ENCODE measurements at regions not wholly inside any gene's neighbourhood (a gene's known extent, or its start where the extent isn't known, plus 50 kb on each side); places are given as distances from the start of the nearest gene placed in this dataset.

DNA sequence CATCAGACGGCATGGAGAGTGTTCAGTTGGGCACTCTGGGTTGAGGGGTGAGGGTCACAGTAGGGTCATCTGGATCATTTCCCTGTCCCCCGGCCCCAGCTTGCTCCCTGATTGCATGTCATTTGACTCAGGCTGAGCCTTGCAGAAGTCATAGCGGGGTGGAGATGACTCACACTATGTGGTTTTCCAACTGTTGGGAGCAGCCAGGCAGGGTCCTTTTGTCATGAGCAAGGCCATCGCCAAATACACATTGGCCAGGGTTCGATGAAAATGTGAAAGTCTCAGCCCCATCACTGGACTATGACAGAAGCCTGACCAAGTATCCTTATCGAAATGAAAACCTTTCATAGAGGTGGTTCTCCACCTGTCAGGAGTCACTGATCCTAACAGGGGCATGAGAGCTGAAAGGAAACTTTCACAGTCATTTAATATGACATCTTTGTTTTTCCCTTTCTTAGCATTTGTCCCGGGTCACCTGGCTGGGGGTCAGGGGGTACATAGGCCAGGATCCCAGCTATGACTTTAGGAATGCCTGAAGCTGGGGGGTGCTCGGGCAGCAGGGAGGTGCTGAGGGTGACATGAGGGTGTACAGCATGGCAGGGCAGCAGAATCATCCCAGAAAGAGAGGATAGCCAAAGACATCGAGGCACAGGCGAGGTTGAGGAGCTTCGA is 70.2 kb upstream of the CD93 start:
- DNase-seq (ENCODE audit: low read depth in 4 of 4, low spot score in 3 of 4): no peak

GRCh38 chr20:23155141-23155590 is 69.0 kb upstream of the CD93 start:
- DNase-seq (ENCODE audit: low read depth in 4 of 4, low spot score in 3 of 4): no peak

DNA sequence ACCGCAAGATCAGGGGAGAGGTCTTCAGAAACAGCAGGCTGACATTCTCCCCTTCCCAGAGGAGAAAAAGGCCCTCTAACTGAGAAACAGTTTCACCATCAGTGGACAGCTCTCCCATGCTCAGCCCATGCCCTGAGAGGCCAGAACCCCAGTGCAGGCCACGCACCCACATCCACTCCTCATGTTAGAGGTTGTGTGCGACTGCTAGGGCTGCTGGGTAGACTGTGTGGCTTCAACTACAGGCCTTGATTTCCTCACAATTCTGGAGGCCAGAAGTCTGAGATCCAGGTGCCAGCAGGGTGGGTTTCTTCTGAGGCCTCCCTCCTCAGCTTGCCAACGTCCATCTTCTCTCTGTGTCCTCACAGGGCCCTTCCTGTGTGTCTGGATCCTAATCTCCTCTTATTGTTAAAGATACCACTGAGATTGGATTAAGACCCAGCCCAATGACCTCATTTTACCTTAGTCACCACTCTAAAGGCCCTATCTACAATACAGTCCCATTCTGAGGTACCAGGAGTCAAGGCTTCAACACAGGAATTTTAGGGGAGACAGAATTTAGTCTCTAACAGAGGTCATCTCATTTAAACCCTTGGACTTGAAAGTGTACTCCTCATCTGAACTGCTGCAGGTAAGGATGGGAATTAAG is 67.7 kb upstream of the CD93 start:
- DNase-seq (ENCODE audit: low read depth in 4 of 4, low spot score in 3 of 4): no peak

DNA sequence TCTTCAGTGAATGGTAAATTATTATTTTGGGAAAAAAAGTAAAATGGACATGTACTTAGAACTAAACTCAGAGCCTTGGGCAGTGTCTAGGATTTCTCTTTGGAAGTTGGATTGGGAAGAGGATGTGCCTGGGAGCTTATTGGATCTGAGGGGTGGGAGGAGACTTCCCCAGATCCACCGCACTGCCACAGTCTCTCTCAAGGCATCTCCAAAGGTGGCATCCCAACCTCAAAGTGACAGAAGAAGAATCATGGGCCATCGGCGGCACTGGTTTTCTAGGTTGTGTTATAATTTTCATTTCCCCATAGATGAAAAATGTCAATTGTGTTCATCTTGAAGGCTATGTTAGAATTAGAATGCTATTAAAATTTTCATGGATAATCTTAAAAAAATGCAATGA is 66.8 kb upstream of the CD93 start:
- no peak for DNase-seq (ENCODE audit: low read depth in 4 of 4, low spot score in 3 of 4)

GRCh38 chr20:23152308-23152892 is 66.3 kb upstream of the CD93 start:
- DNase-seq (ENCODE audit: low read depth in 4 of 4, low spot score in 3 of 4): no peak

DNA sequence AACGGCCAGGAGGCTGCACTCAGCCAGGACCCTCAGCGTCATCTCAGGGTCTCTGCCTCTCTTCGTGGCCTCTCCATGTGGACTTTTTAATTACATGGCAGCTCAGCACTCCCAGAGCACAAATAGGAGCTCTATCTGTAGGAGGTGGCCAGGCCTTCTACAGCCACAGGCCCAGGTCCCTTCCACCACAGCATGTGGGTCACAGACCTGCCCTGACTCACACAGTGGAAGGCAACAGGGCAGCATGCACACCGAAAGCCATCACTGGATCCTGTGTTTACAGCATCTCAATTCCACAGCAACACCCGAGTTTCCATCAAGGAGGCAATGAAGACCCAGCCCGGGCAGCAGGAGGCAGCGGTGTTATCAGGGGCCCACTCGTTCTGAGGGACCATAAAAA is 65.8 kb upstream of the CD93 start:
- DNase-seq (ENCODE audit: low read depth in 4 of 4, low spot score in 3 of 4): no peak

DNA sequence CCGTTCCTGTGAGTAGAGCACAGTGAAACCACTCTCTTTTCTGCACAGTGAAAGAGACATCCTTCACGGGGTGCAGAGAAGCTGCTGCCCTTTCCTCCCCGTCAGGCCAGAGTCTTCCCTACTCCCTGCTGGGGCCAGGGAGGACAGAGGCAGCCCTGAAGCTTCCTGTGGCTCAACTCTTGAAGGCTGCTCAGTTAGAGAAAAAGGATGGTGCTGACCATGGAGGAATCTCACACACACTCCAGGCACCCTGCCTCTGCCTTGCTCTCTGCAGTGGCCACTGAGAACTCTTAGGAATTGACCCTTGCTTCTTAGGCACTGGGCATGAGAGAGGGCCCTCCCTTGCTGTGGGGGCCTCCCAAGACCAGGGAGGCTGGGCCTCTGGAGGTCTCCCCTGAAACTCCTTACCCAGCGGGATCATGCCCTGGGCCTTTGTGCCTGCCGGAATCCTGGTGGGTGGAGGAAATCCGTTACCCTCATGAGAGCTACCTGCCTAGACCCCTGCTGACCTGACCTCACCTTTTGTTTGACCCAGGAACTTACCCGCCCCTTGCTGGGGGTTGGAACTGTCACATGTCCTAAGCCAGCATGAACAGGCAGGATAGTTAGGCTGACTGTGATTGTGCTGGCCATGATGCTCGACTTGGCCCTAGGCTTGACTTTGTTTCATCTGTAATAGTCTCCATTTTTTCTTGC is 65.0 kb upstream of the CD93 start:
- DNase-seq (ENCODE audit: low read depth in 4 of 4, low spot score in 3 of 4): no peak

GRCh38 chr20:23150304-23151007 is 64.3 kb upstream of the CD93 start:
- no peak for DNase-seq (ENCODE audit: low read depth in 4 of 4, low spot score in 3 of 4)

DNA sequence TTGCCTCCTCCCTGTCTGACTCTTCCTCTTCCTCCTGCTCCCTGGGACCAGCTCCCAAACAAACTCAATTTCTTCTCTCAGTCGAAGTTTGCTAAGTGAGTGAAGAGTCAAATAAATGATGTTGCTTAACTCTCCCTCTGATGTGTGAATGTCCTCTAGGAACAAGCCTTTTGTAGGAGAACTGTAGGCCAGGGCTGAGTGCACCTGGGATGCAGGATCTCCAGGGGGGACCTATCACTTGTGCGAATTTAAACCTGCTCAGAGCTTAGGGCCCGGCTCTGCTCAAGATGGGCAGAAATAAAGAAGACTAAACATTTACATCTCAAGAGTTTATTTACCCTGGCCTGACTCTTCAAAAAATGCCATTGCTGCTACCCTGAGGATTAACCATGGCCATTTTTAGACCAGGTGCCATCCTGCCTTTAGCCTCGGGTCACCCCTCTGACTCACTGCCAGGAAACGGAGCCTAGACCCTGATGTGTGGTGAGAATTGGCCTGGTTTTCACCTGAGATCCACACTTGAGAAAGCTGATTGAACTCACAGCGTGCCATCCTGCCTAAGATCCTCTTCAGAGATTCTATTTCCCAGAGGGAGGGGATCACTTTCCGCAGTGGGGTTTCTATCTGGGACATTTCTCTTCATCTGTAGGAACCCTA is 63.6 kb upstream of the CD93 start:
- no peak for DNase-seq (ENCODE audit: low read depth in 4 of 4, low spot score in 3 of 4)

DNA sequence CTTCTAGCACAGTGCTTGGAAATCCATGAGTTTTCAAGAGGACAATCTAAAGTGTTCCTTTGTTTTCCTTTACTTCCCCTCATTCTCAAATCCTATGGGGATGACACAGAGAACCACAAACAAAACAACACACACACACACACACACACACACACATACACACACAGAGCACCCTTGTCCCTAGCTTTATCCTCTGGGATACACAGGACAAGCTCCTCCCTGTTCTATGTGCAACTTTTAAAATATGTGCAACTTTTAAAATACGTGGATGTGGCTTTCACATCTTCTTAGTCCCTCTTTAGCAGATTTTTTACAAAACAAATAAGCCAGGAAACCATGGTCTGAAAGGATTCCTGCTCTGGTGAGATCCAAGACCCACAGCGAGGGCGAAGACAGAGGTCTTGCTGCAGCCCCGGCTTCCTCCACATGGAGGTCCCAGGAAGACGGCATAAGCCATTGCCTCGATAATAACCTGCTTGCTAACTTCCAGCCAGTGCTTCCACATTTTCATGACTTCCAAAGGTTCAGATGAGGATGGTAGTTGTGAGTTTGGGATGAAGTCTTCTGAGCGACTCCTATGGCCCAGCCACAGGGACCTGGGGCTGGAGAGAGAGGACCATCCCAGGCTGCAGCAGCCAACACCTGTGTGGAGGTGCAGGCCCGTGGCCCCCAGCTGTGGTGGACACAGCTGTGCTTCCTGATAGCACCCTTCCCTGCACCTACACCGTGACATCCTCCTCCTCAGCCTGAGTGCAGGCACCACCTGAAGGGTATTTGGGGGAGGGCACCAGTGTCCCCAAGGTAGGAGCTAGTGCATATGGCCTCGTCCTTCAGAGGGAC is 62.8 kb upstream of the CD93 start:
- no peak for DNase-seq (ENCODE audit: low read depth in 4 of 4, low spot score in 3 of 4)

GRCh38 chr20:23147964-23148730 is 62.0 kb upstream of the CD93 start:
- no peak for DNase-seq (ENCODE audit: low read depth in 4 of 4, low spot score in 3 of 4)

DNA sequence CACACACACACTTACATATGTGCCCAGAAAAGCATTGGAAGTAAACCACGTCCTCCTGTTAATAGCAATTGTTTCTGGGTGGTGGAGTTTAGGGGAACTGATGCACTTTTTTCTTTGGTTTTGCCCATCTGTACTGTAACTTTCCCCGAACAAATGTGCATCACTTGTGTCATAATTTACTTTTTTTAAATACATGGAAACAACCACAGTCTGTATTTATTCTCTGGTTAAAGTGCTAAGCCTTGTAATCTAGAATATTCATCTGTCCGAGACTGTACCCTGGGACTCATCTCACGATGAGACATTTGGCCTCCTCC is 61.5 kb upstream of the CD93 start:
- DNase-seq (ENCODE audit: low read depth in 4 of 4, low spot score in 3 of 4): no peak

- no peak for DNase-seq (ENCODE audit: low read depth in 4 of 4, low spot score in 3 of 4)
Observed at GRCh38 chr20:23146857-23147637, 60.9 kb upstream of the CD93 start.

DNA sequence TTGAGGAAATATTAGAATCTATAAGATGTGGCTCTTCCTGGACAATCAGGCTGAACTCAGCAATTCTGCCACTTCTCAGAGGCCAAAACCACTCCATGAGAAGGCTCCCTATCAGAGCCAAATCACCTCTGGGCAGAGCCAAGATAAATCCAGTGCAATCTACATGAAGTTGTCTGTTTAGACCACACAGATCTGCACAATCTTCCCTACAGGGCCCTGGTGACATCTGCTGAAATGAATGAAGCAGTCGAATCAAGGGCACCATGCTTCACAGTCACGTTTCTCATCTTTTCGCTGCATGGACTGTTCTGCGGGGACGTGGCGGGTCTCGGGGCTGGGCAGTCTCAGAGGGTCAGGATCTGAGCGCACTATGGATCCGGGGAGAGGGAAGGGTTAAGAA is 60.1 kb upstream of the CD93 start:
- no peak for DNase-seq (ENCODE audit: low read depth in 4 of 4, low spot score in 3 of 4)

DNA sequence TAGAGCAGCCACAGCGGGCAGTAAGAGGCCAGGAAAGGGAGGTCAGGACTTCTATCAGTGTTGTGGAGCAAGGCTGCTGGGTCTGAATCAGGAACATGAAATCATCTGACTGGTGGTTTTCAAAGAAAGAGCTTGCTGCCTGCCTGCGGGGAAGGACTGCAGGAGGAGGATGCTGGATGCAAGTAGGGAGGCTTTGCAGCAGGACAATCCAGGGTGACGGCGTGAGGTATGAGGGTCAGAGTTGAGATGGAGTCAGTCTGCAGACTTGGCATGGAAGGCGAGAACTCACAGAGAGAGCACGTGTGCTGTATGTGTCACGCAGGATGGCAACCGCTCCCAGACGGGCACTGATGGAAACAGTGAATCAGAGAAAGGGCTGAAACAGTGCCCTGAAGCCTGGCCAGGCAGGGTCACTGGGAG is 59.2 kb upstream of the CD93 start:
- DNase-seq (ENCODE audit: low read depth in 4 of 4, low spot score in 3 of 4): no peak

GRCh38 chr20:23144856-23145255 is 58.7 kb upstream of the CD93 start:
- no peak for DNase-seq (ENCODE audit: low read depth in 4 of 4, low spot score in 3 of 4)

DNA sequence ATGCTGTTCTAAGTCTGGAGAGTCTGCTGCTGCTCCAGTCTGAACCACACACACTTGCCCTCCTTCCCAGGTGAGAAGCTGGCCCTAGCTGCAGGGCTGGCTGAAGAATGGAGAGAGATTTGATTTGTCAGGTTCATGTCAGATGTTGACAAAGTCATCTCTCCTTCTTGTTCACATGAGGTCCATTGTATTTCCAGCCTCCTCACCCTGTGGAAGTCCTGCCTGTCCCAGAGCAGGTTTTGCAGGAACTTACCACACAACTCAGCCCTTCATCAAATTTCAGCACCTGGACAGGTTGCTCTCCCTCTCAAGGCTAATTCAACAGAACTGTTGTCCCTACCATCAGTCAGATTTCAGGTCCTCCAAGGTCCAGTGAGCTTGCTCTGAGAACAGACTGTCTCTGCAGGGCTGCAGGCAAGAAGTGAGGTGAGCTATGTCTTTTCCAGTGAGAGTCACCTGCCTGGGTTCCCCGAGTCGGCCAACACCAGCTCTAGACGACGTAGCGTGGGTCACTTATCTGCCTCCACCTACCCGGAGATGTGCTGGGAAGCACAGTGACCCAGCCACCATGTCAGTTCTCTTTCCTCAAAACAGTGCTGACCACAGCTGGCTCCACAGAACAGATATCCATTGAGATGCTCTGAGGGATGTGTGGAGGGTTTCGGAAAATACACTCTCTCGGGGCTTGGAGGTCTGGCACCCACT is 58.0 kb upstream of the CD93 start:
- no peak for DNase-seq (ENCODE audit: low read depth in 4 of 4, low spot score in 3 of 4)

DNA sequence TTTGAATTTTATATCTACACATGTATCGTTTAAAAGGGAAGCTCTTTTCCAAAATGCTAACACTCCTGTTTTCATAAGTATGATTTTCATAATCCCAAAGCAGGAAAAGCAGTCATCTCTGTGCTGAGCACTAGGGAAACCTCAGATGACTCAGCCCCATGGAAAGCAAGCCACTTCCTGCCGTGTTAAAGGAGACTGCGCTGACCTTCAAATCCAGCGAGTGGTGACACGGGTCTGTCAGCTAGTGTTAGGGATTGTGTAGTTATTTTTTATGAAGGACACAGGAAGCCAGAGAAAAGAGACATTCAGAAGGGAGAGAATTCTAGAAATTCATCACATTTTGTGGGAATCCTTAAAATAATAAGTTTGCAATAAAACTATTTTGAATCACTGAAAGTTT is 57.0 kb upstream of the CD93 start:
- no peak for DNase-seq (ENCODE audit: low read depth in 4 of 4, low spot score in 3 of 4)
